Coronary artery (tissue), 2 donors: ENCODE measurements at regions not wholly inside any gene's neighbourhood (a gene's known extent, or its start where the extent isn't known, plus 50 kb on each side); places are given as distances from the start of the nearest gene placed in this dataset.

Source experiments
- DNase-seq: peaks from one replicate; pipeline ENCODE4 v3.0.0-alpha.2; 2017; ENCODE audit warnings: low spot score
- H3K27ac ChIP-seq, 2 donors: fragments of 200-600 bp; sonication (generic); one replicate each; pipeline ENCODE4 v1.5.1; 2016 to 2019
- H3K4me3 ChIP-seq: fragments of 200-600 bp; sonication (generic); 2 replicates; pipeline ENCODE4 v1.5.1; 2016; ENCODE audit warnings: mild to moderate bottlenecking, moderate library complexity
- CTCF ChIP-seq: fragments of 200-600 bp; sonication (generic); IDR thresholded peaks from one replicate; pipeline ENCODE4 v1.5.1; 2019; ENCODE audit warnings: antibody characterized with exemption

- no peak for DNase-seq
- no peak overlapping the region for H3K4me3 ChIP-seq
- no peak for TF ChIP-seq CTCF
- no peak overlapping the region for H3K27ac ChIP-seq
Observed at GRCh38 chr14:85190251-85190650, 339.7 kb upstream of the FLRT2 start.

GRCh38 chr14:85191986-85192385, 338.0 kb upstream of the FLRT2 start:
- H3K4me3 ChIP-seq: no peak overlapping the region
- no peak overlapping the region for H3K27ac ChIP-seq
- DNase-seq: no peak
- TF ChIP-seq CTCF: no peak

- TF ChIP-seq CTCF: no peak
- no peak overlapping the region for H3K27ac ChIP-seq
- no peak for DNase-seq
- no peak overlapping the region for H3K4me3 ChIP-seq
Observed at GRCh38 chr14:85195872-85196477, 334.0 kb upstream of the FLRT2 start.

GRCh38 chr14:85198001-85198400, 331.9 kb upstream of the FLRT2 start:
- no peak for DNase-seq
- no peak for TF ChIP-seq CTCF
- H3K4me3 ChIP-seq: no peak overlapping the region
- H3K27ac ChIP-seq: no peak overlapping the region

GRCh38 chr14:85205875-85206274, 324.1 kb upstream of the FLRT2 start:
- no peak for TF ChIP-seq CTCF
- no peak overlapping the region for H3K4me3 ChIP-seq
- no peak for DNase-seq
- no peak overlapping the region for H3K27ac ChIP-seq

GRCh38 chr14:85214471-85214870, 315.5 kb upstream of the FLRT2 start:
- no peak for TF ChIP-seq CTCF
- no peak for DNase-seq
- H3K27ac ChIP-seq: no peak overlapping the region
- no peak overlapping the region for H3K4me3 ChIP-seq

GRCh38 chr14:85217412-85217811, 312.5 kb upstream of the FLRT2 start:
- no peak for TF ChIP-seq CTCF
- Histone ChIP-seq H3K4me3 (no peak overlapping the region), H3K27ac (no peak overlapping the region)
- no peak for DNase-seq
